GM12875 (cell line): ENCODE measurements at regions not wholly inside any gene's neighbourhood (a gene's known extent, or its start where the extent isn't known, plus 50 kb on each side); places are given as distances from the start of the nearest gene placed in this dataset.

Experiments
- H3K4me3 ChIP-seq: one replicate; pipeline ENCODE4 v1.5.1; 2011; ENCODE audit warnings: low read depth, low read length, control low read depth
- TF ChIP-seq, protein P1 (sequence below): IDR thresholded peaks from 2 replicates; pipeline ENCODE4 v1.5.1; 2011; ENCODE audit warnings: low read depth, mild to moderate bottlenecking, control low read depth, inconsistent platforms, low read length, moderate library complexity, borderline replicate concordance; ENCODE audit not compliant: insufficient read depth

DNA sequence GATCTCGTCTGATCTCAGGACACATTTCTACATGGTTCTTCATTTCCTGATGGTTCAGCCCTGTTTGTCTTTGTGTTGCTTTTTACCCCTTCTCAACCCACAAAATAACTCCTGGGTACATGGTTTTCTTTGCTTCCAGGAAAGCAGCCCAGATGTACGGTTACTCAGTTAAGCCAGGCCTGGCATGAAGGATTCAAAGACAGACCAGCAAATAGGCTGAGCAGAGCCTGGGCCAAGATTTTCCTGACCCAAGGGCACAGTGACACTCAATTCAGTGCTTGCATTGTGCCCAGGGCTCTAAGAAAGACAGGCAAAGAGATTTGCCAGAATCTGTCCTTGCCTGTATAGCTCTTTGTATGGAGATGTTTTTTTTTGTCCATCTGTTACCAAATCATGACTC lies 340.8 kb upstream of the KIAA1217 start:
- TF ChIP-seq, protein P1, sequence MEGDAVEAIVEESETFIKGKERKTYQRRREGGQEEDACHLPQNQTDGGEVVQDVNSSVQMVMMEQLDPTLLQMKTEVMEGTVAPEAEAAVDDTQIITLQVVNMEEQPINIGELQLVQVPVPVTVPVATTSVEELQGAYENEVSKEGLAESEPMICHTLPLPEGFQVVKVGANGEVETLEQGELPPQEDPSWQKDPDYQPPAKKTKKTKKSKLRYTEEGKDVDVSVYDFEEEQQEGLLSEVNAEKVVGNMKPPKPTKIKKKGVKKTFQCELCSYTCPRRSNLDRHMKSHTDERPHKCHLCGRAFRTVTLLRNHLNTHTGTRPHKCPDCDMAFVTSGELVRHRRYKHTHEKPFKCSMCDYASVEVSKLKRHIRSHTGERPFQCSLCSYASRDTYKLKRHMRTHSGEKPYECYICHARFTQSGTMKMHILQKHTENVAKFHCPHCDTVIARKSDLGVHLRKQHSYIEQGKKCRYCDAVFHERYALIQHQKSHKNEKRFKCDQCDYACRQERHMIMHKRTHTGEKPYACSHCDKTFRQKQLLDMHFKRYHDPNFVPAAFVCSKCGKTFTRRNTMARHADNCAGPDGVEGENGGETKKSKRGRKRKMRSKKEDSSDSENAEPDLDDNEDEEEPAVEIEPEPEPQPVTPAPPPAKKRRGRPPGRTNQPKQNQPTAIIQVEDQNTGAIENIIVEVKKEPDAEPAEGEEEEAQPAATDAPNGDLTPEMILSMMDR = no peak
- no peak overlapping the region for H3K4me3 ChIP-seq

- no peak overlapping the region for H3K4me3 ChIP-seq
- TF ChIP-seq, protein P1 = no peak
These were observed 339.4 kb upstream of the KIAA1217 start for GRCh38 chr10:23869548-23869947.

GRCh38 chr10:23869996-23870395 lies 338.9 kb upstream of the KIAA1217 start:
- no peak overlapping the region for H3K4me3 ChIP-seq
- TF ChIP-seq, protein P1 = no peak

DNA sequence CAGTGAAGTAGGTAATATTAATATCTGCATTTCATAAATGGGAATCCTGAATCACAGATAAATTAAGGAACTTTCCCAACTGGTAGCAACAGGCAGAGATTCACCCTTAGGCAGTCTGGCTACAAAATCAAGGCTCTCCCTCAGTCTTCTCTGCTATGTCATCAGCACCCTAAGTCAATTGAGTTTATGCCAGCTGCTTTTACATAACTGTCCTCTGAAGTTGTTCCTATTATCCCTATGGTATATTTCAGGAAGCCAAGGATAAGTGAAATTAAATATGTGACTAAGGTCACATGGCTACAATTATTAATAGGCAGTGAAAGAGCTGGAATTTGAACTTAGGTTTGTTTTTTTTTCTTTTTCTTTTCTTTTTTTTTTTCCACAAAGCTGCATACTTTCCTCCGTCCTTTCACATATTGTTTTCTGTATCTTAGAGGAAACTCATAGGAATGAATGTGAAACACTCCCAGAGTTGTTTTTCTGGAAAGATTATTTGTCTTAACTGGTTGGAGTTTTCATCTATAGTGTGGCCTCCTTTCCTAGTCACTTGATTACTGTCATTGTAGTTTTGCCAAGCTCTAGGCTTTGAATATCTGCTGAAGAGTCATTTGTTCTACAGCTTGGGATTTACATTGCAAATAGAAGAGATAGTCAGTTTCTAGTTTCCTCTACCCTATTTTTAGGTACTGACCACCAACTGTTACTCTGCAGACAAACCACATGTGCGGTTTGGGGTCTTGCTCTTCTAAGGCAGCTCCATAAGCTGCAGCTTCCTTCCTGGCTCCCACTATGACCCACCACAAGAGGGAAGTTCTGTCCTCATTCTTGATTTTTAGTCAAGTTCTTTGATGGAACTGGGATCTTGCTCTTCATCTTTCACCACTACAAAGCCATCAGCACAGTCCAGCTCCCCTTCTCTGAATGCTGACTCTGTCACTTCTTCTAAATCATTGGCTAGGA lies 338.0 kb upstream of the KIAA1217 start:
- no peak overlapping the region for H3K4me3 ChIP-seq
- TF ChIP-seq, protein P1 = no peak

DNA sequence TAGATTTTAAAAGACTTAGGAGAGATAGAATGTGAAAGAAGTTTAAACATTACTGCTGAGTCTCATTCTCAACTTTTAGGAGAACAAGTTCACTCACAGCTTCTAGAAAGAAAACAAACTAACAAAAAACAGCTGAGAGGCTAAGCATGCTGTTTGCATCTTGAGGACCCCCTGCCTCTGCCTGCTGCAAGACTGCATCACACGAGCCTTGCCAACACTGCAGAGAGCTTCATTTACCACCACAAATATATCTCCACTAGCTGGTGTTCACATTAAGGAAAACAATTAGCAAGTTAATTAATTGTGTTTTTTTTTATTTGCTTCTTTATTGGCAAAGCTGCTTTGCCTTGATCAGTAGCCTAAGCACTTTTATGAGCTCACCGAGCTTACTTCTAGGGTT lies 336.6 kb upstream of the KIAA1217 start:
- no peak overlapping the region for H3K4me3 ChIP-seq
- TF ChIP-seq, protein P1 = no peak

GRCh38 chr10:23877791-23878320 lies 331.1 kb upstream of the KIAA1217 start:
- H3K4me3 ChIP-seq = no peak overlapping the region
- TF ChIP-seq, protein P1 = no peak

- TF ChIP-seq, protein P1 = no peak
- no peak overlapping the region for H3K4me3 ChIP-seq
These were observed 324.3 kb upstream of the KIAA1217 start for GRCh38 chr10:23884670-23885069.
